ENCODE measurements at regions not wholly inside any gene's neighbourhood (a gene's known extent, or its start where the extent isn't known, plus 50 kb on each side); places are given as distances from the start of the nearest gene placed in this dataset.

GRCh38 chr1:234667600-234668576, 57.9 kb upstream of the IRF2BP2 start:
- Histone ChIP-seq H3K23me2 (ENCODE audit: insufficient read length, low read depth, low read length, poor library complexity, severe bottlenecking) (no peaks in the 10 kb centered on the region), H3K4ac (ENCODE audit: low read depth, low read length) (no peak overlapping the region), H4K8ac (replicated peaks; ENCODE audit: insufficient read length, low read depth, low read length) (no peak overlapping the region), H2BK120ac (ENCODE audit: low read depth, low read length, poor library complexity, severe bottlenecking) (no peak overlapping the region), H3K27me3 (ENCODE audit: insufficient read depth, low read length) (no peaks in the 10 kb centered on the region), H2BK12ac (ENCODE audit: insufficient read length, low read depth, low read length) (no peak overlapping the region), H2AK5ac (ENCODE audit: insufficient read length, low read length) (no peak overlapping the region), H2BK15ac (ENCODE audit: low read depth, low read length) (no peak overlapping the region), H3K9ac (ENCODE audit: extremely low read depth, insufficient read length, low read length) (no peak overlapping the region), H2BK20ac (ENCODE audit: low read depth, low read length, poor library complexity, severe bottlenecking) (no peak overlapping the region), H4K5ac (ENCODE audit: insufficient read length, low read depth, low read length) (no peak overlapping the region), H3K18ac (ENCODE audit: insufficient read length, low read depth, low read length) (no peak overlapping the region), H2AFZ (ENCODE audit: low read length) (no peak overlapping the region), H3K9me3 (ENCODE audit: control insufficient read depth, low read depth, low read length) (no peaks in the 10 kb centered on the region), H4K20me1 (ENCODE audit: control insufficient read depth, insufficient read depth, insufficient read length) (no peaks in the 10 kb centered on the region), H3K56ac (ENCODE audit: insufficient read length, low read depth, low read length) (peak overlapping the region; percentile 46), H3K23ac (ENCODE audit: insufficient read length, low read depth, low read length) (no peak overlapping the region), H3K79me2 (ENCODE audit: insufficient read depth, low read length) (no peaks in the 10 kb centered on the region), H3K4me1 (ENCODE audit: insufficient read depth, low read length) (no peaks in the 10 kb centered on the region), H3T11ph (ENCODE audit: low read length) (no peak overlapping the region), H3K14ac (ENCODE audit: insufficient read depth, low read length) (no peak overlapping the region), H3K4me2 (ENCODE audit: insufficient read depth, insufficient read length, low read length) (no peak overlapping the region), H2BK5ac (ENCODE audit: insufficient read length, low read length) (no peak overlapping the region), H4K91ac (ENCODE audit: insufficient read length, low read depth, low read length) (no peak overlapping the region), H3K79me1 (ENCODE audit: insufficient read depth, low read depth, low read length, poor library complexity, severe bottlenecking) (no peaks in the 10 kb centered on the region), H3K27ac (ENCODE audit: insufficient read length, low read depth, low read length) (no peak overlapping the region)
- WGBS (ENCODE audit: extremely low coverage, insufficient read length, low lambda C conversion rate): no CpG with 5 or more reads among the region's 2 CpGs
- no peak overlapping the region for H3K4me3 Mint-ChIP-seq
- no peaks in the 10 kb centered on the region for H3K4me1 Mint-ChIP-seq
- TF ChIP-seq CTCF (conservative IDR thresholded peaks at IDR 0.05): no peak
- H3K27me3 Mint-ChIP-seq (ENCODE audit: low read depth): peaks cover 2% of the 10 kb centered on the region
- DNase-seq: no peak
- H3K27ac Mint-ChIP-seq: no peak overlapping the region; a peak in 1 of 7 replicates
- peaks cover 0 to 2% (median 0%) of the 10 kb centered on the region in 3 experiments; a peak in 2 of 7 replicates for H3K36me3 Mint-ChIP-seq (ENCODE audit: insufficient read depth in 1 of 3, low read depth in 3 of 3)
- H3K9me3 Mint-ChIP-seq: peaks cover 3 to 6% of the 10 kb centered on the region in 2 experiments; a peak in 4 of 5 replicates

All from H9 (cell line).